ENCODE measurements at regions not wholly inside any gene's neighbourhood (a gene's known extent, or its start where the extent isn't known, plus 50 kb on each side); places are given as distances from the start of the nearest gene placed in this dataset.

- DNase-seq: no peak
These were observed 129.4 kb upstream of the SLC24A5 start for GRCh38 chr15:47991357-47991756.

- DNase-seq: no peak
These were observed 127.7 kb upstream of the SLC24A5 start for GRCh38 chr15:47993051-47993450.

- no peak for DNase-seq
These were observed 123.4 kb upstream of the SLC24A5 start for GRCh38 chr15:47997195-47998080.

- DNase-seq: no peak
These were observed 122.2 kb upstream of the SLC24A5 start for GRCh38 chr15:47998619-47999019.

GRCh38 chr15:48001393-48002039 is 119.3 kb upstream of the SLC24A5 start:
- DNase-seq: no peak

- no peak for DNase-seq
These were observed 118.0 kb upstream of the SLC24A5 start for GRCh38 chr15:48002767-48003166.

- DNase-seq: no peak
These were observed 117.3 kb upstream of the SLC24A5 start for GRCh38 chr15:48003441-48003840.

DNA sequence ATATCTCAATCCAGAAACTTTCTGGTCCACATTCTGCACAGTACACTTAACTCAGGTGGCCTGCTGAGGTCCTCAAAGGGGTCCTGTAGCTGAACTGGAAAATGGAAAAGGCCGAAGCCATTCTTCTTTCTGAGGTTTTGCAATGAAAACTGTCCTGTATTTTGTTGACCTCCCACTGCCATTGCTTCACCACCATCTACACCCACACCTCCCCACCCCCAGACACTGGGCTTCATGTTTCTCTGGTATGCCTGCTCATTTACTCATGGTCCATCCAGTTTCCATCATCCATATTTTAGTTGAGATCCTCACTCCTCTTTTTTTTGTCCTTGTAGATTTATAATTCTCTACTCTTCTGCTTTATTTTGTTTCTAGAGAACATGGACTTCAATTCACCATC is 115.7 kb upstream of the SLC24A5 start:
- DNase-seq: no peak

DNA sequence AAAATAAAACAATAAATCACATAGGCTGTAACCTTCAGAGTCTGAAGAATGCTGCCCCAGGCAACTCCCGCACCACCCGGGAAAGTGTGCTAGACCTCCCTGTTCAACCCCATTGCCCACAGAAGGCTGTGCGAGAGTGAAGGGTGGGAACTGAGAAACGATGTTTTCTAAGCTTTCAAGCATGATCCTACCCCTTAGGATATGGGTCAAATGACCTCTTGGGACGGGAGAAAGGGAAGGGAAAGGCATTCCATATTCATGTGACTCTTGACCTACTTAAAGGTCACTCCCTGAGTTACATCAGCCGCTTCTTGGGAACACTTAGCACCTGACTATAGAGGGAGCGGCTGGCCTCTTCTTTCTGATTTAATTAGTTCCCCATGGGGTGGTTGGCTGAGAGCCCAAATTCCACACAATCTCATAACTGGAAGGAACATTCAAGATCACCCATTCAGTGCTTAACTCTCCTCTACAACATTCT is 114.7 kb upstream of the SLC24A5 start:
- no peak for DNase-seq

DNA sequence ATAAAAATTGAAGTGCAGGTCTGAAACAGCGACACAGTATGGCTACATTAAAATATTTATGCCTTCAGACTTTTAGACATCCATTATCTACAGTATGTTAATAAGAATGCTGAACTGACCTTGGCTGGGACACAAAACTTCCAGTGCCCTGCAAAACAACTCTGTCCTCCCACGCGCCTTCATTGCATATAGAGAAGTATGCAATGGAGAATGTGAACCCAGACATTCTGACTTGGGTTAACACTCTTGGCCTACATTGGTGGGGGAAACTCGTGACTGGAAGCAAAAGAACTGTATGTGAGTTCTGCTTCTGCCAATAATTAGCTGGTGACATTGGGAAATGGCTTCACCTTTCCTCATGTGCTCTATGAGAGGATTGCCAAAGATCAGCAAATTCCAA is 110.5 kb upstream of the SLC24A5 start:
- no peak for DNase-seq

DNA sequence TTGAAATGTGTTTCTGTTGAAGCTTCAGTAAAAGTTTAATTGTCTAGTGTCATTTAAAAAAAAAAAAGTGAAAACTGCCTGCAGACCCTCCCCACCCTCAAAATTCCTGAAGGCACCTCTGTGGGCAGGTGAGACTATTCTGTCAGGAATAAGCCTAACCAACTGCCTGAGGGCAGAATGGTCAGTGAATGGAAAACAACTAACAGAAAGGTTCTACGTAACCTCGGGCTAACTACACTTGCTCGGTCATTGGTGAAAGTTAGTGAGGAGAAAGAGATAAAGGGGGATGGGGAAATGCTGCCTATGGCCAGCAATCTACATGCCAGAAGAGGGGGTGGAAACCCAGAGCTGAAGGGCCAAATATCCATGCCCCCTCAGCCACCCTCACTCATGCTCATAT is 108.6 kb upstream of the SLC24A5 start:
- no peak for DNase-seq

GRCh38 chr15:48016865-48017264 is 103.9 kb upstream of the SLC24A5 start:
- DNase-seq: no peak

- no peak for DNase-seq
These were observed 103.0 kb upstream of the SLC24A5 start for GRCh38 chr15:48017747-48018146.

- no peak for DNase-seq
These were observed 100.6 kb upstream of the SLC24A5 start for GRCh38 chr15:48020166-48020565.

- no peak for DNase-seq
These were observed 99.3 kb upstream of the SLC24A5 start for GRCh38 chr15:48021336-48022086.

DNA sequence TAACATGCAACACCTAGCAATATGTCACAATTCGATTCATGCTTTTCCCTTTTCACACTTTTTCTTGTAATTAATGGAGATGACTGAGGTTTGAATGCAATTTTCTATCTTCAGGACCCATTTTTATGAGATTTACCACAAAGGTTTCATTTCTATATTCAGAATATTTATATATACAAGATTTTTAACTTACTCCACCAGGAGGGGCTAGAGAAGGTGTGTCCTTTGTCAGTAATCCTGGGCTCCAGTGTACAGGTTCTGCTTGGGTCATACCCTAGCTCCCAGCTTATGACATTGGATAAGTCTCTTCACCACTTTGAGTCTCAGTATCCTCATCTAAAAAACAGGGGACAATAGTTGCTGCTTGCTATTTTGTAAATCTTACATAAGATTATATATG is 95.7 kb upstream of the SLC24A5 start:
- no peak for DNase-seq

DNA sequence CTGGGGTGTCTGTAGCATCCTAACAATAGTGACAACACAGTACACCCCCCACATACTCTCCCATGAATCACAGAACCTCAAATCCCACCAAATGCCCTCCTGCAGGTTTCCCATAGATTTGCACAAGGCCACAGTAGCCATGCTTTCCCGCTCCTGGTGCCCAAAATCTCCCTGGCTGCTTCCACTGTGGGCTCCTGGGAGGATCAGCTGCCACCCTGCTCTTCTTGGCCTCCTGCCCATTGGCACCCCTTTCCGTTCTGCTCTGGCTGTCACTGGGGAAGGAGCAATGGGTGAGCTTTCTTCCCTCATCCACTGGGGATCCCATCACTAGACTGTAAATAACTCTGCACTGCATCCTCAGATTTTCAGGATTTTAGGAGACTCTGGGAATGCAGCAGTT is 92.1 kb upstream of the SLC24A5 start:
- peak in 2 of 56 donors; percentile 0 to 4 for DNase-seq

DNA sequence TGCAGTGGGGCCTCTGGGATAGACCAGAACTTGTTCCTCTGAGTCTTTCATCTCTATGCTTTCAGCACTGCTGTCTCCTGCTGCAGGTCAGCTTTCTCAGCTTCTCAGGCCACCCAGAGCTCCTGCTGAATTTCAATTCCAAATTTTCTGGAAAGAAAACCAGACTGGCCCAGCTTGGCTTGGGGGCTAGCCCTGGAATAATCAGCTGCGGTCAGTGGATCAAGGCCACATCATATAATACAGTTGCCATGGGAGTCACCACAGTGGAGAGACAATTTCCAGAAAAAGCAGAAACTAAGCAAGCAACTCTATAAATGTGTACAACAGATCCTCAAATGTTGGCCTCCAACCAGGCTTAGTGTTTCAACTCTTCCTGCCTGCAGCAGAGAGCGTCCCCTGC is 91.1 kb upstream of the SLC24A5 start:
- DNase-seq: peak in 26 of 56 donors; percentile 3 to 67 (median 22)

GRCh38 chr15:48031466-48031865 is 89.3 kb upstream of the SLC24A5 start:
- no peak for DNase-seq

DNA sequence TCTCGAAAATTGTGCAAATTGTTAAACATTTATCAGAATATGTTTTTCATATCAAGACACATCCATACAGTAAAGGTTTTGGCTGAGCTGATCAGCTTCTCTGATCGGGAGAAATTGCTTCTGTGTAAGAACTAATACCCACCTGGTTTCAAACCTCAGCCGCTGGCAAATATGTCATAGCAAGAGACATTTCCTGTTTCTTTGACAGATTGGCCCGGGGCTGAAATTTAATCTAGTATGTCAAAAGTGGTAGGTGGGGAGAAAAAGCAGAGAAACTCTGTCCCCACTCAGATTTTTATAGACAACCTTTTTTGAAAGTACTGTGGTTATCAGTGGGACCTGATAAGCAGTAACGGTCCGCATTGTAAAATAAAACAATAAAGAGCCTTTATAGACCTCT is 88.8 kb upstream of the SLC24A5 start:
- DNase-seq: no peak

DNA sequence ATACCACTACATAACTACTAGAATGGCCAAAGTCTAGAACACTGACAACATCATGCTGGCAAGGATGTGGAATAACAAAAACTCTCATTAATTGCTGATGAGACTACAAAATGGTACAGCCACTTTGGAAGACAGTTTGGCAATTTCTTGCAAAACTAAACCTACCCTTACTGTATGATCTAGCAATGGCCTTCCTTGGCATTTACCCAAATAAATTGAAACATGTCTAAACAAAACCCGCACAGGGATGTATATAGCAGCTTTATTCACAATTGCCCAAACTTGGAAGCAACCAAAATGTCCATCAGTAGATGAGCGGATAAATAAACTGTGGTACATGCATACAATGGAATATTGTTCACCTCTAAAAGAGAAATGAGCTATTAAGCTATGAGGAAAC is 87.9 kb upstream of the SLC24A5 start:
- no peak for DNase-seq

- no peak for DNase-seq
These were observed 82.6 kb upstream of the SLC24A5 start for GRCh38 chr15:48038221-48038620.

All from amygdala (tissue), 56 donors.